GM12878 (cell line): ENCODE measurements at regions not wholly inside any gene's neighbourhood (a gene's known extent, or its start where the extent isn't known, plus 50 kb on each side); places are given as distances from the start of the nearest gene placed in this dataset.

ENCODE experiments used
- ATAC-seq: fragments of 200-7000 bp; cut with Tn5 transposase; 3 replicates; pipeline ENCODE4 v1.9.1; 2020; ENCODE audit warnings: mild to moderate bottlenecking, moderate library complexity
- BruUV-seq: library from RNA; stranded (reverse); fragments of 400-500 nt; replicated peaks from 2 replicates; lab custom pipeline; 2021; lab: Mats Ljungman, UMichigan
- CTCF ChIA-PET: fragments of 300-600 bp; sonication (Branson Sonifier 250); formaldehyde crosslinking; extraction: SDS; loops from one replicate; lab custom pipeline; 2021; ENCODE audit warnings: inconsistent platforms; lab: Yijun Ruan, JAX
- POLR2A ChIA-PET: fragments of 350-600 bp; formaldehyde crosslinking; extraction: SDS; loops from one replicate; lab custom pipeline; 2021; ENCODE audit warnings: inconsistent platforms; lab: Charles Lee
- RAD21 ChIA-PET: fragments of 300-600 bp; sonication (Branson Sonifier 250); formaldehyde crosslinking; loops from one replicate; lab custom pipeline; 2023; ENCODE audit warnings: antibody characterized with exemption; ENCODE audit not compliant: unreplicated experiment; lab: Charles Lee
- SMC1A ChIA-PET: fragments of 300-600 bp; sonication (Branson Sonifier 250); formaldehyde crosslinking; loops from one replicate; lab custom pipeline; 2023; ENCODE audit not compliant: unreplicated experiment, uncharacterized antibody; lab: Charles Lee
- DNase-seq: peaks from one replicate; pipeline ENCODE4 v3.0.0-alpha.2; 2011; ENCODE audit warnings: low read depth, low spot score
- FAIRE-seq: peaks from 3 replicates; lab custom pipeline; 2011; peaks lifted over from hg19 to GRCh38; lab: Jason Lieb, UNC
- H2AFZ ChIP-seq: 2 replicates; pipeline ENCODE4 v1.6.0; 2011; ENCODE audit warnings: low read depth, low read length, control low read depth; ENCODE audit not compliant: control insufficient read depth
- H3K27ac ChIP-seq: 2 replicates; pipeline ENCODE4 v1.5.1; 2011; ENCODE audit warnings: control low read depth; ENCODE audit not compliant: control insufficient read depth, insufficient read depth
- H3K27me3 ChIP-seq, 2 experiments: replicated peaks in 1 of 2; 2 replicates each; pipeline versions ENCODE4 v1.6.0 to v1.6.1; 2011; ENCODE audit warnings: low read length in 1 of 2; ENCODE audit not compliant: control insufficient read depth in 2 of 2, insufficient read depth in 2 of 2
- H3K36me3 ChIP-seq, 2 experiments: 2 replicates each; pipeline ENCODE4 v1.5.1; 2011; ENCODE audit warnings: low read length in 1 of 2; ENCODE audit not compliant: control insufficient read depth in 2 of 2, insufficient read depth in 2 of 2
- H3K4me1 ChIP-seq: 2 replicates; pipeline ENCODE4 v1.6.1; 2011; ENCODE audit warnings: mild to moderate bottlenecking, low read length, moderate library complexity, mixed read lengths; ENCODE audit not compliant: control insufficient read depth, insufficient read depth
- H3K4me2 ChIP-seq: 2 replicates; pipeline ENCODE4 v1.6.0; 2011; ENCODE audit warnings: control low read depth; ENCODE audit not compliant: control insufficient read depth, insufficient read depth
- H3K4me3 ChIP-seq: fragments of 200-600 bp; sonication (generic); 2 replicates; pipeline ENCODE4 v1.5.1; 2016
- H3K79me2 ChIP-seq: 2 replicates; pipeline ENCODE4 v1.6.0; 2011; ENCODE audit warnings: low read length; ENCODE audit not compliant: control insufficient read depth, insufficient read depth
- H3K9ac ChIP-seq: 2 replicates; pipeline ENCODE4 v1.8.0; 2011; ENCODE audit warnings: low read length, control low read depth, mixed read lengths; ENCODE audit not compliant: control insufficient read depth, insufficient read depth
- H3K9me3 ChIP-seq: replicated peaks from 3 replicates; pipeline ENCODE4 v1.5.1; 2011; ENCODE audit warnings: mild to moderate bottlenecking, low read length; ENCODE audit not compliant: control insufficient read depth, insufficient read depth
- H4K20me1 ChIP-seq: 2 replicates; pipeline ENCODE4 v1.6.0; 2011; ENCODE audit not compliant: control insufficient read depth, insufficient read depth
- BACH1 ChIP-seq: fragments of 450-650 bp; IDR thresholded peaks from 2 replicates; pipeline ENCODE4 v1.6.1; 2017; ENCODE audit warnings: mild to moderate bottlenecking, borderline replicate concordance
- CREM ChIP-seq: IDR thresholded peaks from 2 replicates; pipeline ENCODE4 v1.6.1; 2014; ENCODE audit warnings: antibody characterized with exemption, low read depth
- E2F8 ChIP-seq: fragments of 450-650 bp; IDR thresholded peaks from 2 replicates; pipeline ENCODE4 v1.6.1; 2018; ENCODE audit warnings: mild to moderate bottlenecking, low read depth, moderate library complexity; ENCODE audit not compliant: partially characterized antibody
- EP300 ChIP-seq, 2 experiments: fragments of 150-350 bp in 1 of 2; IDR thresholded peaks; 2 replicates each; pipeline ENCODE4 v1.6.1; 2011 to 2012; ENCODE audit warnings: low read depth in 2 of 2, low read length in 2 of 2, borderline replicate concordance in 1 of 2, improper control_type of control experiment in 1 of 2, inconsistent platforms in 1 of 2; ENCODE audit not compliant: control insufficient read depth in 1 of 2
- HDAC2 ChIP-seq: fragments of 200-600 bp; sonication (generic); IDR thresholded peaks from 2 replicates; pipeline ENCODE4 v1.6.1; 2017
- HSF1 ChIP-seq: fragments of 150-350 bp; IDR thresholded peaks from 2 replicates; pipeline ENCODE4 v1.6.1; 2014; ENCODE audit warnings: mild to moderate bottlenecking, low read depth, low read length
- JUNB ChIP-seq: IDR thresholded peaks from 2 replicates; pipeline ENCODE4 v1.6.1; 2016; ENCODE audit warnings: antibody characterized with exemption, mild to moderate bottlenecking
- MEF2A ChIP-seq: IDR thresholded peaks from 2 replicates; pipeline ENCODE4 v1.6.1; 2011; ENCODE audit warnings: low read depth, mild to moderate bottlenecking, low read length, moderate library complexity; ENCODE audit not compliant: insufficient read depth
- PAX8 ChIP-seq: fragments of 450-650 bp; IDR thresholded peaks from 2 replicates; pipeline ENCODE4 v1.6.1; 2017; ENCODE audit warnings: mild to moderate bottlenecking, moderate library complexity
- RELA ChIP-seq: fragments of 450-650 bp; IDR thresholded peaks from 2 replicates; pipeline ENCODE4 v1.8.0; 2014; ENCODE audit warnings: borderline replicate concordance; ENCODE audit not compliant: partially characterized antibody
- SIX5 ChIP-seq: IDR thresholded peaks from 2 replicates; pipeline ENCODE4 v1.6.1; 2011; ENCODE audit warnings: mild to moderate bottlenecking, low read depth, low read length, moderate library complexity; ENCODE audit not compliant: severe bottlenecking
- SMAD5 ChIP-seq: IDR thresholded peaks from 2 replicates; pipeline ENCODE4 v1.6.1; 2016; ENCODE audit warnings: antibody characterized with exemption, low read depth
- SMC3 ChIP-seq: IDR thresholded peaks from 2 replicates; pipeline ENCODE4 v1.6.1; 2011; ENCODE audit warnings: low read length, improper control_type of control experiment, borderline replicate concordance
- STAT3 ChIP-seq: IDR thresholded peaks from 2 replicates; pipeline ENCODE4 v1.6.1; 2011; ENCODE audit warnings: low read depth, low read length, improper control_type of control experiment
- YBX1 ChIP-seq: fragments of 450-650 bp; IDR thresholded peaks from 2 replicates; pipeline ENCODE4 v1.6.1; 2016; ENCODE audit warnings: antibody characterized with exemption
- ZNF207 ChIP-seq: fragments of 450-650 bp; IDR thresholded peaks from 2 replicates; pipeline ENCODE4 v1.6.1; 2014; ENCODE audit warnings: antibody characterized with exemption, mild to moderate bottlenecking, borderline replicate concordance
- WGBS: methylation state at CpG from one replicate; pipeline ENCODE4 v1.1.6; 2016; ENCODE audit warnings: low lambda C conversion rate; ENCODE audit not compliant: insufficient replicate concordance, insufficient coverage; ENCODE audit errors: missing lambda C conversion rate; 5-methylcytosine and 5-hydroxymethylcytosine counted together
- in situ Hi-C: fragments of 300-500 bp; cut with MboI; formaldehyde crosslinking; loops from 9 replicates; pipeline ENCODE4 v1.14.3; 2018; ENCODE audit warnings: mixed read lengths
- intact Hi-C: fragments of 100-400 bp; cut with micrococcal nuclease; formaldehyde crosslinking; loops from one replicate; pipeline ENCODE4 v1.14.2; 2022; ENCODE audit not compliant: unreplicated experiment
- TF ChIP-seq, protein P1 (sequence below): fragments of 450-650 bp; IDR thresholded peaks from 2 replicates; pipeline ENCODE4 v1.6.1; 2017; ENCODE audit warnings: antibody characterized with exemption, mild to moderate bottlenecking, moderate library complexity

DNA sequence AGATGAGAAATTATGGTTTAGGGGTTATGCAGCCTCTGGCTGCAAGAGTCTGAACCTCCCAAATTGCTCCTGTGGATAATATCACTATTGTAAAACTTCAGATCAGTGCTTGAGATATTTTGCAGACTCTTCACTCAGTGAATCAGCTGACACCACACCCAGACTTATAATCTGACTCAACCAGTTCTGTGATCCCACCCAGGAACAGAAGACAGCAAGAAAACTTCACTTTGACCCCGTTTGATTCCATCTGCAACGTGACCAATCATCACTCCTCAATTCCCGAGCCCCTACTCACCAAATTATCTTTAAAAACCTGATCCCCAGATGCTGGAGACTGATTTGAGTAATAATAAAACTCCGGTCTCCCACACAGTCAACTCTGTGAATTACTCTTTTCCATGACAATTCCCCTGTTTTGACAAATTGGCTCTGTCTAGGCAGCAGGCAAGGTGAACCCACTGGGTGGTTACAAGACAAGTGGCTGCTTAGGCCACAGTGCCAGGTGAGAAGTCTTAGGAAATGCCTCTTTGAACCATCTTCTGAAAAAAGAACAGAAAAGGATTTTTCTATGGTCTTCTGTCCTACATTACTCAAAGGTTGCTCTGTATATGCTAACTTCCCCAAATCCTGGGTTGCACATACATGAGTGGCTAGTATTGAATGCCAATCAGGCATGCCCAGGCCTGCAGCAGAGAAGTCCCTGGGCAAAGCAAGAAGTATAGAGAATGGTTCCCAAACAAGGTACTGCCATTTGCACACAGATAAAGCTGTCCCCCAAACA lies 588.0 kb downstream of the PRELID2 start (continued):
- no peak for TF ChIP-seq E2F8
- TF ChIP-seq YBX1, result no peak
- TF ChIP-seq EP300 (IDR thresholded peaks at IDR 0.05; ENCODE audit: borderline replicate concordance in 1 of 2, control insufficient read depth in 1 of 2, low read depth in 2 of 2, low read length in 2 of 2), result no peak
- TF ChIP-seq SMC3, result no peak
- TF ChIP-seq SIX5, result no peak

DNA sequence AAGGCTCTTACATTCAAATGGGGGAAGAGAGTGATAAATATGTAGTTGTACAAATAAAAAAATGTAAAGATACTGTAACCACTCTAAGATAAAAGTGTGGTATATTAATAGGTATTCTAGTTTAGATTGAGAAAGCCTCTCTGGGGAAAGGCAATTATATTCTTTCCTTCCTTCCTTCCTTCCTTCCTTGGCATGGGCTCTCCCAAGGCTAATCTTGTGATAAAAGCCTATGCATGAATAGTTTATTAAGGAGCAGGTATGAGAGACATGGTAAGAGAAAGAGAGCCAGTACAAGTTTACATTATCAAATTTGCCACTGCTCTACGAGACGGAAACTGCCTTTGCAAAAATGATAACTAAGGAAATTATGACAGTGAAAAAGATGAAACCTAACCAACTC lies 588.8 kb downstream of the PRELID2 start:
- ChIA-PET POLR2A (no interaction called here), RAD21 (no interaction called here), CTCF (no interaction called here), SMC1A (no interaction called here)
- in situ Hi-C loops, result no loop called here
- no peak overlapping the region for H3K9ac ChIP-seq
- H3K36me3 ChIP-seq, result no peaks in the 10 kb centered on the region
- H3K4me1 ChIP-seq, result no peaks in the 10 kb centered on the region
- no peak for FAIRE-seq
- H3K27me3 ChIP-seq, result no peaks in the 10 kb centered on the region
- ATAC-seq, result no peak
- H3K4me2 ChIP-seq, result no peak overlapping the region
- H2AFZ ChIP-seq, result no peak overlapping the region
- 71% methylated on average over 2 of the region's 2 CpGs for WGBS
- DNase-seq, result no peak
- H3K4me3 ChIP-seq, result no peak overlapping the region
- no peaks in the 10 kb centered on the region for H4K20me1 ChIP-seq
- no TSS peak for BruUV-seq
- intact Hi-C loops, result no loop called here
- no peaks in the 10 kb centered on the region for H3K79me2 ChIP-seq
- no peaks in the 10 kb centered on the region for H3K9me3 ChIP-seq
- no peak overlapping the region for H3K27ac ChIP-seq
- TF ChIP-seq ZNF207, result no peak
- TF ChIP-seq HDAC2, result no peak
- TF ChIP-seq SMAD5, result no peak
- TF ChIP-seq BACH1, result no peak
- TF ChIP-seq, protein P1, sequence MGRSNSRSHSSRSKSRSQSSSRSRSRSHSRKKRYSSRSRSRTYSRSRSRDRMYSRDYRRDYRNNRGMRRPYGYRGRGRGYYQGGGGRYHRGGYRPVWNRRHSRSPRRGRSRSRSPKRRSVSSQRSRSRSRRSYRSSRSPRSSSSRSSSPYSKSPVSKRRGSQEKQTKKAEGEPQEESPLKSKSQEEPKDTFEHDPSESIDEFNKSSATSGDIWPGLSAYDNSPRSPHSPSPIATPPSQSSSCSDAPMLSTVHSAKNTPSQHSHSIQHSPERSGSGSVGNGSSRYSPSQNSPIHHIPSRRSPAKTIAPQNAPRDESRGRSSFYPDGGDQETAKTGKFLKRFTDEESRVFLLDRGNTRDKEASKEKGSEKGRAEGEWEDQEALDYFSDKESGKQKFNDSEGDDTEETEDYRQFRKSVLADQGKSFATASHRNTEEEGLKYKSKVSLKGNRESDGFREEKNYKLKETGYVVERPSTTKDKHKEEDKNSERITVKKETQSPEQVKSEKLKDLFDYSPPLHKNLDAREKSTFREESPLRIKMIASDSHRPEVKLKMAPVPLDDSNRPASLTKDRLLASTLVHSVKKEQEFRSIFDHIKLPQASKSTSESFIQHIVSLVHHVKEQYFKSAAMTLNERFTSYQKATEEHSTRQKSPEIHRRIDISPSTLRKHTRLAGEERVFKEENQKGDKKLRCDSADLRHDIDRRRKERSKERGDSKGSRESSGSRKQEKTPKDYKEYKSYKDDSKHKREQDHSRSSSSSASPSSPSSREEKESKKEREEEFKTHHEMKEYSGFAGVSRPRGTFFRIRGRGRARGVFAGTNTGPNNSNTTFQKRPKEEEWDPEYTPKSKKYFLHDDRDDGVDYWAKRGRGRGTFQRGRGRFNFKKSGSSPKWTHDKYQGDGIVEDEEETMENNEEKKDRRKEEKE, result no peak
- TF ChIP-seq MEF2A, result no peak
- TF ChIP-seq STAT3, result no peak
- no peak for TF ChIP-seq HSF1
- no peak for TF ChIP-seq JUNB
- TF ChIP-seq CREM, result no peak
- no peak for TF ChIP-seq RELA
- TF ChIP-seq PAX8, result no peak
